GM19467 (cell line): ENCODE measurements at regions not wholly inside any gene's neighbourhood (a gene's known extent, or its start where the extent isn't known, plus 50 kb on each side); places are given as distances from the start of the nearest gene placed in this dataset.

Experiments used
- ATAC-seq: cut with Tn5 transposase; IDR thresholded peaks from one replicate; pipeline ENCODE4 v1.9.1; 2021; ENCODE audit warnings: mild to moderate bottlenecking, moderate library complexity; ENCODE audit not compliant: unreplicated experiment

DNA sequence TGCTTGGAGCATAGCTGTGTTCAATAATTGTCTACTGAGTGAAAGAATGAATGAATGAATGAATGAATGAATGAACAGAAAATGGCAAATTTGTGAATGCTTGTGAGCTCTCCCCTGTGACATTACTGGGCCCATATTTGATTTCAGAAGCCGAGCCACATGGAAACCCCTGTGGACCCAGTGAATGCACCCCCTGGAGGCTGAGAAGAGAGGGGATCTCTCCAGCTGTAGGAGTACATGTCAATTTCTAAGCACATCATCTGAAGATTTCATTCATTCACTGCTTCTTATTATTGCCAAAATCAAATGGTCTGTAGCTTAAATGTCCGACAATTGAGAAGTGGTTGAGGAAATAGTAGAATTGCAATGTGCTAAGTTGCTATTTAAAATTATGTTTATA lies 58.3 kb upstream of the DOCK1 start:
- ATAC-seq, result no peak

DNA sequence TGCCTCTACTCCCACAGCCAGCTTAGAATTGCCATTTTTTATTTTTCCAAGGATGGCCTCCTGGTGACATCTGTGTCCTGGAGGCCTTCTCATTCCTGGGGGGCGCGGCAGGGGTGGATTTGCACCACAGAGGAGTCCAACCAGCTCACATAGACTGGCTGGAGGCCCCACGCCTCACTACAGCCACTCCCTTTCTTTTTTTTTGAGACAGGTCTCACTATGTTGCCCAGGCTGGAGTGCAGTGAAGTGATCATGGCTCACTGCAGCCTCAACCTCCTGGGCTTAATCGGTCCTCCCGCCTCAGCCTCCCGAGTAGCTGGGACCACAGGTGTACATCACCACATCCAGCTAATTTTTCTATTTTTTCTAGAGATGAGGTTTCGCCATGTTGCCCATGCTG lies 57.6 kb upstream of the DOCK1 start:
- no peak for ATAC-seq

- ATAC-seq, result no peak
These were observed 55.6 kb upstream of the DOCK1 start for GRCh38 chr10:126849646-126850045.

GRCh38 chr10:126851414-126852108 lies 53.7 kb upstream of the DOCK1 start:
- ATAC-seq, result no peak

- ATAC-seq, result no peak
These were observed 50.3 kb upstream of the DOCK1 start for GRCh38 chr10:126854726-126855495.
